IMR-90 (cell line): ENCODE measurements at regions not wholly inside any gene's neighbourhood (a gene's known extent, or its start where the extent isn't known, plus 50 kb on each side); places are given as distances from the start of the nearest gene placed in this dataset.

Source experiments
- ATAC-seq: fragments of 200-7000 bp; cut with Tn5 transposase; 2 replicates; pipeline ENCODE4 v1.9.1; 2020; ENCODE audit warnings: low read depth, mild to moderate bottlenecking, moderate library complexity
- BruUV-seq: library from RNA; stranded (reverse); fragments of 400-500 nt; replicated peaks from 2 replicates; lab custom pipeline; 2021; lab: Mats Ljungman, UMichigan
- CTCF ChIA-PET: fragments of 300-600 bp; formaldehyde crosslinking; extraction: SDS; loops from one replicate; lab custom pipeline; 2021; ENCODE audit warnings: antibody characterized with exemption; lab: Yijun Ruan, JAX
- POLR2A ChIA-PET: fragments of 300-600 bp; sonication (Branson Sonifier 250); formaldehyde crosslinking; loops from one replicate; lab custom pipeline; 2022; ENCODE audit warnings: antibody characterized with exemption; ENCODE audit not compliant: unreplicated experiment; lab: Charles Lee
- DNase-seq: peaks from one replicate; pipeline ENCODE4 v3.0.0; 2013
- H2AFZ ChIP-seq: replicated peaks from 2 replicates; pipeline ENCODE3; 2013; ENCODE audit warnings: low read length, mild to moderate bottlenecking; ENCODE audit not compliant: poor library complexity
- H2AK5ac ChIP-seq: 2 replicates; pipeline ENCODE4 v1.6.1; 2013; ENCODE audit warnings: low read depth, low read length, inconsistent platforms
- H2AK9ac ChIP-seq: replicated peaks from 2 replicates; pipeline ENCODE3; 2013; ENCODE audit warnings: mild to moderate bottlenecking, low read depth, low read length, moderate library complexity; ENCODE audit not compliant: poor library complexity
- H2BK120ac ChIP-seq: 2 replicates; pipeline ENCODE4 v1.6.1; 2013; ENCODE audit warnings: low read depth, low read length, inconsistent platforms
- H2BK15ac ChIP-seq: 3 replicates; pipeline ENCODE4 v1.6.1; 2013; ENCODE audit warnings: low read depth, low read length, inconsistent platforms
- H2BK20ac ChIP-seq: 2 replicates; pipeline ENCODE4 v1.6.1; 2013; ENCODE audit warnings: low read depth, mild to moderate bottlenecking, inconsistent platforms, low read length, moderate library complexity
- H2BK5ac ChIP-seq: 2 replicates; pipeline ENCODE4 v1.6.1; 2013; ENCODE audit warnings: mild to moderate bottlenecking, low read depth, low read length, inconsistent platforms; ENCODE audit not compliant: poor library complexity, severe bottlenecking
- H3K14ac ChIP-seq: replicated peaks from 2 replicates; pipeline ENCODE4 v1.6.1; 2013; ENCODE audit warnings: low read depth, low read length, inconsistent platforms
- H3K18ac ChIP-seq: 2 replicates; pipeline ENCODE4 v1.6.1; 2013; ENCODE audit warnings: low read depth, low read length, control low read depth
- H3K23ac ChIP-seq: 2 replicates; pipeline ENCODE4 v1.6.1; 2013; ENCODE audit warnings: low read depth, low read length, inconsistent platforms
- H3K27ac ChIP-seq: 2 replicates; pipeline ENCODE4 v1.5.1; 2013; ENCODE audit warnings: mild to moderate bottlenecking, control low read depth, low read length; ENCODE audit not compliant: insufficient read depth
- H3K27me3 ChIP-seq: 2 replicates; pipeline ENCODE4 v1.6.1; 2013; ENCODE audit warnings: low read length; ENCODE audit not compliant: control insufficient read depth, insufficient read depth
- H3K36me3 ChIP-seq: 2 replicates; pipeline ENCODE4 v1.6.1; 2013; ENCODE audit warnings: low read length, mixed read lengths; ENCODE audit not compliant: control insufficient read depth, insufficient read depth
- H3K4ac ChIP-seq: 2 replicates; pipeline ENCODE4 v1.6.1; 2013; ENCODE audit warnings: low read depth, low read length, inconsistent platforms
- H3K4me1 ChIP-seq: 2 replicates; pipeline ENCODE4 v1.6.1; 2013; ENCODE audit warnings: low read length, mixed read lengths; ENCODE audit not compliant: control insufficient read depth, insufficient read depth
- H3K4me2 ChIP-seq: 2 replicates; pipeline ENCODE4 v1.6.1; 2013; ENCODE audit warnings: low read depth, mild to moderate bottlenecking, control low read depth, low read length, moderate library complexity
- H3K4me3 ChIP-seq: 2 replicates; pipeline ENCODE4 v1.5.1; 2013; ENCODE audit warnings: low read depth, mild to moderate bottlenecking, control low read depth, low read length, moderate library complexity; ENCODE audit not compliant: insufficient read depth
- H3K56ac ChIP-seq: 2 replicates; pipeline ENCODE4 v1.6.1; 2013; ENCODE audit warnings: low read length, inconsistent platforms; ENCODE audit not compliant: insufficient read depth; ENCODE audit errors: extremely low read depth
- H3K79me1 ChIP-seq, 2 experiments: 2 replicates each; pipeline ENCODE4 v1.6.1; 2013; ENCODE audit warnings: low read length in 2 of 2, inconsistent platforms in 1 of 2, low read depth in 1 of 2
- H3K9ac ChIP-seq: 2 replicates; pipeline ENCODE4 v1.6.1; 2013; ENCODE audit warnings: low read depth, low read length, control low read depth
- H3K9me1 ChIP-seq: 2 replicates; pipeline ENCODE4 v1.6.1; 2013; ENCODE audit warnings: low read length, inconsistent platforms; ENCODE audit not compliant: insufficient read depth
- H3K9me3 ChIP-seq: 2 replicates; pipeline ENCODE4 v1.6.1; 2013; ENCODE audit warnings: low read length; ENCODE audit not compliant: control insufficient read depth, insufficient read depth
- H4K20me1 ChIP-seq: 2 replicates; pipeline ENCODE4 v1.6.1; 2013; ENCODE audit warnings: low read length, inconsistent platforms; ENCODE audit not compliant: insufficient read depth
- H4K5ac ChIP-seq: 2 replicates; pipeline ENCODE4 v1.6.1; 2013; ENCODE audit warnings: mild to moderate bottlenecking, low read depth, low read length, control low read depth
- H4K8ac ChIP-seq, 2 experiments: 2 replicates each; pipeline ENCODE4 v1.6.1; 2013; ENCODE audit warnings: low read depth in 2 of 2, low read length in 2 of 2, control low read depth in 1 of 2, inconsistent platforms in 1 of 2
- H4K91ac ChIP-seq: 2 replicates; pipeline ENCODE4 v1.6.1; 2013; ENCODE audit warnings: low read depth, low read length, inconsistent platforms; ENCODE audit not compliant: insufficient read depth
- BHLHE40 ChIP-seq: fragments of 150-350 bp; IDR thresholded peaks from 2 replicates; pipeline ENCODE4 v1.6.1; 2016; ENCODE audit warnings: mild to moderate bottlenecking, low read depth, low read length
- CHD1 ChIP-seq: IDR thresholded peaks from 2 replicates; pipeline ENCODE4 v1.6.1; 2012; ENCODE audit warnings: low read depth, low read length, improper control_type of control experiment
- MAFK ChIP-seq: IDR thresholded peaks from 2 replicates; pipeline ENCODE4 v1.6.1; 2012; ENCODE audit warnings: low read depth, low read length, improper control_type of control experiment
- POLR2A ChIP-seq: IDR thresholded peaks from 2 replicates; pipeline ENCODE4 v1.6.1; 2012; ENCODE audit warnings: mild to moderate bottlenecking, low read depth, low read length
- WGBS, 2 experiments: methylation state at CpG; one replicate each; pipeline versions ENCODE4 v1.1.5 to v1.1.7; 2013; ENCODE audit warnings: missing lambda C conversion rate in 2 of 2; ENCODE audit not compliant: insufficient read length in 1 of 2; ENCODE audit errors: extremely low coverage in 2 of 2; 5-methylcytosine and 5-hydroxymethylcytosine counted together
- dilution Hi-C: fragments of 300-500 bp; cut with HindIII; formaldehyde crosslinking; loops from one replicate; pipeline ENCODE4 v1.14.3; 2018; ENCODE audit warnings: low sequenced_read_pairs; ENCODE audit not compliant: unreplicated experiment
- in situ Hi-C: fragments of 300-500 bp; cut with MboI; formaldehyde crosslinking; loops from 3 replicates; pipeline ENCODE4 v1.14.3; 2019; ENCODE audit warnings: low sequenced_read_pairs, inconsistent platforms, mixed read lengths
- intact Hi-C: fragments of 100-400 bp; cut with micrococcal nuclease; formaldehyde crosslinking; loops from 2 replicates; pipeline ENCODE4 v1.10.0; 2022

- Histone ChIP-seq H2BK15ac (no peak overlapping the region), H3K36me3 (no peaks in the 10 kb centered on the region), H4K5ac (no peak overlapping the region), H2BK120ac (no peak overlapping the region), H3K9me1 (no peaks in the 10 kb centered on the region), H4K8ac (no peak overlapping the region), H2BK5ac (no peak overlapping the region), H3K4me1 (no peaks in the 10 kb centered on the region), H3K79me1 (no peaks in the 10 kb centered on the region), H3K27me3 (peaks cover 3% of the 10 kb centered on the region; the same call in 1 of the 2 replicates), H3K4me3 (no peak overlapping the region), H3K9ac (no peak overlapping the region), H3K56ac (no peak overlapping the region), H4K20me1 (no peaks in the 10 kb centered on the region), H3K4ac (no peak overlapping the region), H2AK9ac (no peak overlapping the region), H2AFZ (no peak overlapping the region), H3K23ac (no peak overlapping the region), H3K4me2 (no peak overlapping the region), H3K18ac (no peak overlapping the region), H2BK20ac (no peak overlapping the region), H3K14ac (no peak overlapping the region), H3K9me3 (no peaks in the 10 kb centered on the region), H2AK5ac (no peak overlapping the region), H3K27ac (no peak overlapping the region), H4K91ac (no peak overlapping the region)
- no CpG with 5 or more reads among the region's 2 CpGs for WGBS, 2 experiments
- BruUV-seq, result no TSS peak
- dilution Hi-C loops (no loop called here), in situ Hi-C loops (no loop called here), intact Hi-C loops (no loop called here)
- DNase-seq (no peak), ATAC-seq (no peak)
- TF ChIP-seq CHD1 (no peak), MAFK (no peak), BHLHE40 (no peak), POLR2A (no peak)
- CTCF ChIA-PET, result no interaction called here
- POLR2A ChIA-PET, result no interaction called here
These were observed 93.1 kb upstream of the CCL1 start for GRCh38 chr17:34456121-34456520.
